Inflammatory macrophage treated with lipopolysaccharide for 4 hours (primary cell): ENCODE measurements at regions not wholly inside any gene's neighbourhood (a gene's known extent, or its start where the extent isn't known, plus 50 kb on each side); places are given as distances from the start of the nearest gene placed in this dataset.

Experiments used
- DNase-seq: peaks from one replicate; pipeline ENCODE4 v3.0.0-alpha.2; 2020

GRCh38 chr1:106022312-106022902, 1034.1 kb upstream of the PRMT6 start:
- peak; percentile 7 for DNase-seq

GRCh38 chr1:106027871-106028270, 1028.6 kb upstream of the PRMT6 start:
- no peak for DNase-seq

- no peak for DNase-seq
Measured at GRCh38 chr1:106037526-106037925, 1018.9 kb upstream of the PRMT6 start.

- no peak for DNase-seq
Measured at GRCh38 chr1:106038260-106038659, 1018.2 kb upstream of the PRMT6 start.

GRCh38 chr1:106043971-106044370, 1012.5 kb upstream of the PRMT6 start:
- DNase-seq = no peak

- DNase-seq = no peak
Measured at GRCh38 chr1:106047210-106047609, 1009.3 kb upstream of the PRMT6 start.

GRCh38 chr1:106049595-106049994, 1006.9 kb upstream of the PRMT6 start:
- no peak for DNase-seq

GRCh38 chr1:106055855-106056254, 1000.6 kb upstream of the PRMT6 start:
- no peak for DNase-seq

GRCh38 chr1:106061586-106062495, 994.6 kb upstream of the PRMT6 start:
- DNase-seq = no peak

GRCh38 chr1:106063510-106063909, 993.0 kb upstream of the PRMT6 start:
- DNase-seq = no peak

- DNase-seq = no peak
Measured at GRCh38 chr1:106072909-106073600, 983.4 kb upstream of the PRMT6 start.

- DNase-seq = no peak
Measured at GRCh38 chr1:106080608-106081325, 975.7 kb upstream of the PRMT6 start.

GRCh38 chr1:106111044-106111443, 945.4 kb upstream of the PRMT6 start:
- DNase-seq = no peak

- no peak for DNase-seq
Measured at GRCh38 chr1:106113851-106114250, 942.6 kb upstream of the PRMT6 start.

- no peak for DNase-seq
Measured at GRCh38 chr1:106120789-106121188, 935.7 kb upstream of the PRMT6 start.

- DNase-seq = no peak
Measured at GRCh38 chr1:106121728-106122127, 934.7 kb upstream of the PRMT6 start.

GRCh38 chr1:106134561-106134960, 921.9 kb upstream of the PRMT6 start:
- DNase-seq = no peak

- DNase-seq = no peak
Measured at GRCh38 chr1:106173101-106173500, 883.4 kb upstream of the PRMT6 start.

GRCh38 chr1:106178791-106179190, 877.7 kb upstream of the PRMT6 start:
- no peak for DNase-seq

- no peak for DNase-seq
Measured at GRCh38 chr1:106181866-106182265, 874.6 kb upstream of the PRMT6 start.

GRCh38 chr1:106185089-106185488, 871.4 kb upstream of the PRMT6 start:
- no peak for DNase-seq

GRCh38 chr1:106189780-106190179, 866.7 kb upstream of the PRMT6 start:
- DNase-seq = no peak

- no peak for DNase-seq
Measured at GRCh38 chr1:106194206-106194605, 862.3 kb upstream of the PRMT6 start.
